K562 (cell line): ENCODE measurements at regions not wholly inside any gene's neighbourhood (a gene's known extent, or its start where the extent isn't known, plus 50 kb on each side); places are given as distances from the start of the nearest gene placed in this dataset.

ENCODE experiments used
- CBX5 ChIP-seq: IDR thresholded peaks from 2 replicates; pipeline ENCODE4 v1.6.1; 2014; ENCODE audit warnings: low read depth, borderline replicate concordance
- CHAMP1 ChIP-seq: fragments of 450-650 bp; IDR thresholded peaks from 2 replicates; pipeline ENCODE4 v1.6.1; 2016; ENCODE audit warnings: mild to moderate bottlenecking
- KLF10 ChIP-seq: fragments of 250-450 bp; sonication (Bioruptor Pico); IDR thresholded peaks from 2 replicates; pipeline ENCODE4 v1.6.1; 2021; ENCODE audit warnings: matching md5 sums
- MBD1 ChIP-seq: fragments of 250-450 bp; sonication (Bioruptor Pico); IDR thresholded peaks from 2 replicates; pipeline ENCODE4 v1.8.0; 2022; ENCODE audit warnings: inconsistent platforms
- NONO ChIP-seq, 2 experiments: fragments of 200-400 bp in 1 of 2; fragments of 450-650 bp in 1 of 2; formaldehyde crosslinking in 1 of 2; IDR thresholded peaks; 2 replicates each; pipeline ENCODE4 v1.6.1; 2017; ENCODE audit warnings: low read depth in 2 of 2, mild to moderate bottlenecking in 2 of 2, moderate library complexity in 2 of 2, low read length in 1 of 2
- PKNOX1 ChIP-seq: fragments of 450-650 bp; IDR thresholded peaks from 2 replicates; pipeline ENCODE4 v1.6.1; 2016
- SPI1 ChIP-seq: IDR thresholded peaks from 2 replicates; pipeline ENCODE4 v1.6.1; 2011; ENCODE audit warnings: low read depth, low read length, control low read depth, borderline replicate concordance
- THAP7 ChIP-seq: fragments of 250-450 bp; sonication (Bioruptor Pico); IDR thresholded peaks from 2 replicates; pipeline ENCODE4 v1.5.0; 2021
- ZNF609 ChIP-seq: sonication (generic); formaldehyde crosslinking; IDR thresholded peaks from 2 replicates; pipeline ENCODE4 v1.8.1; 2023; ENCODE audit warnings: missing genetic modification reagents, mild to moderate bottlenecking, borderline replicate concordance

GRCh38 chr16:66141885-66142284 lies 224.6 kb upstream of the CDH5 start (continued):
- TF ChIP-seq ZNF609 (CRISPR knock-in tag), result no peak
- no peak for TF ChIP-seq CHAMP1
- TF ChIP-seq THAP7 (CRISPR knock-in tag), result no peak
- no peak for TF ChIP-seq MBD1 (CRISPR knock-in tag)
- TF ChIP-seq PKNOX1, result no peak
- TF ChIP-seq SPI1, result no peak
- no peak for TF ChIP-seq CBX5
- no peak for TF ChIP-seq KLF10
- no peak for TF ChIP-seq NONO (IDR thresholded peaks at IDR 0.05; ENCODE audit: low read depth in 2 of 2, low read length in 1 of 2)
